GM21737 (cell line): ENCODE measurements at regions not wholly inside any gene's neighbourhood (a gene's known extent, or its start where the extent isn't known, plus 50 kb on each side); places are given as distances from the start of the nearest gene placed in this dataset.
"Not testable (repeated sequence)": the region's sequence is repeated elsewhere in the genome, so short reads cannot be mapped to it uniquely, and the experiment has no call there.

Experiments
- ATAC-seq: cut with Tn5 transposase; IDR thresholded peaks from one replicate; pipeline ENCODE4 v1.9.1; 2021; ENCODE audit warnings: mild to moderate bottlenecking, moderate library complexity; ENCODE audit not compliant: unreplicated experiment

DNA sequence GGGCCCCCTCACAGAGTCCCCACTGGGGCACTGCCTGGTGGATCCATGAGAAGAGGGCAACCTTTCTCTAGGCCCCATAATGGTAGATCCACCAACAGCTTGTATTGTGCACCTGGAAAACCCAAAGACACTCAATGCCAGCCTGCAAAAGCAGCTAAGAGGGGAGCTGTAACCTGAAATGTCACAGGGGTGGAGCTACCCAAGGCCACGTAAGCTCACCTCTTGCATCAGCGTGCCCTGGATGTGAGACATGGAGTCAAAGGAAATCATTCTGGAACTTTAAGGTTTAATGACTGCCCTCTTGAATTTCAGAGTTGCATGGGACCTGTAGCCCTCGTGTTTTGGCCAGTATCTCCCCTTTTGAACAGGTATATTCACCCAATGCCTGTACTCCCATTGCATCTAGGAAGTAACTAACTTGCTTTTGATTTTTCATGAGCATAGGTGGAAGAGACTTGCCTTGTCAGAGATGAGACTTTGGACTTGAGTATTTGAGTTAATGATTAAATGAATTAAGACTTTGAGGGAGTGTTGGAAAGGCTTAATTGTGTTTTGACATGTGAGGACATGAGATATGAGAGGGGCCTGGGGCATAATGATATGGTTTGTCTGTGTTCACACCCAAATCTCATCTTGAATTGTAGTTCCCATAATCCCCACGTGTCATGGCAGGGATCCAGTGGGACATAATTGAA, 900.9 kb upstream of the ROBO1 start:
- ATAC-seq: no peak

DNA sequence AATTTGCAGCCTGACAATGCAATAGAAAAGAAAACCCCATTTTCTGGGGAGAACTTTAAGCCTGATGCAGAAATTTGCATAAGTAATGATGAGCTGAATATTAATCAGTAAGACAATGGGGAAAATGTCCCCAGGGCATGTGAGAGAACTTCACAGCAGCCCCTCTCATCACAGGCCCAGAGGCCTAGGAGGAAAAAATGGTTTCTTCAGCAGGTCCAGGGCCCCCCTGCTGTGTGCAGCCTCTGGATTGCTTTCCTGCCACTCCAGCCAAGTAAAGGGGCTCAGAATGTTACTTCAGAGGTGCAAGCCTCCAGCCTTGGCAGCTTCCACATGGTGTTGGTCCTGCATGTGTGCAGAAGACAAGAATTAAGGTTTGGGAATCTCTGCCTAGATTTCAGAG, 900.3 kb upstream of the ROBO1 start:
- no peak for ATAC-seq

DNA sequence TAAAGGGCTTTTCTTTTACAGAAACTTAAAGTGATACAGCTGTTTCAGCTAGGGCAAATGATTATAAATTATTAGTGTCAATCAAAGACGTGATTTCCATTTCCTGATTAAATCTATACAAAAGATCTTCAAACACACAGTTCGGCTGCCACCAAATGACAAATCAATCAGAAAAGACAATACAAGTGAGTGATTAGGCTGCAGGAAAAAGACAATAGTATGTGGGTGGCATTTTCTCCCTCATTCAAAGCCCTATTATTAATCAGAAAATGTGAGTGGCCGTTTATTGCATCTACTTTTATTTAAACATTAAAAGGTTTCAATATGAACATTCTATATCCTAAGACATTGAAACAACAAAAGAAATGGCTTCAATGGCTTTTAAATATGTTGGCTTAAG, 895.6 kb upstream of the ROBO1 start:
- no peak for ATAC-seq

DNA sequence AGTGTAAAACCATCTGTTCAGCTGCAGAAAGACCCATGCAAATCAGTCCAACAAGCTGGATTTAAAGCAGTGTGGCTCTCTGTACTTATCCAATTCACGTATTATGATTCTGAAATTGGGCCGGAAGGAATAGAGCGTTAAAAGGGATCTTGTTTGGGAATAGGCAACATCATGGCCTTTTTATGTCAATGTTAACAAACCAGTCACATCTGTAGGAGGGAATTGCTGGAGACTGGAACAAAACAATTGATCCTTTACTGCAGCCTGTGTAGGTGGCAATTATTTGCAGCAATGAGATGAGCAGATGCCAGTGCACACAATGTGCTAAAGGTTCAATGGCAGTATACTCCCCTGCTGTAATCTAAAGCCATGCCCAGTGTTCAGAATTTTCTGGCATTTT, 887.4 kb upstream of the ROBO1 start:
- ATAC-seq: no peak

DNA sequence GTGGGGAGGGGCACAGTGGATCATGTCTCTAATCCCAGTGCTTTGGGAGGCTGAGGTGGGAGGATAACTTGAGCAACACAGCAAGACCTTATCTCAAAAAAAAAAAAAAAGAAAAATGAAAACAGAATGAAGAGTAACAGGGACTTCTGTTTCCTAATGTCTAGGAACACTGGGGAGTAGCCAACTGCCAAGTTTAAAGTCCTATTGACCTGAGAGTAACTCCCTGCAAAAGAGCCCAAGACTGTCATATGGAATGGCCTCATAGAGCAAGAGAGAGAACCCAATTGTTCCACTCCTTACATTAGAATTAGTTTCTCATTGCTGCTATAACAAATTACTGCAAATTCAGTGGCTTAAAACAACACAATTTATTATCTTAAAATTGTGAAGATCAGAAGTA, 881.4 kb upstream of the ROBO1 start:
- no peak for ATAC-seq

DNA sequence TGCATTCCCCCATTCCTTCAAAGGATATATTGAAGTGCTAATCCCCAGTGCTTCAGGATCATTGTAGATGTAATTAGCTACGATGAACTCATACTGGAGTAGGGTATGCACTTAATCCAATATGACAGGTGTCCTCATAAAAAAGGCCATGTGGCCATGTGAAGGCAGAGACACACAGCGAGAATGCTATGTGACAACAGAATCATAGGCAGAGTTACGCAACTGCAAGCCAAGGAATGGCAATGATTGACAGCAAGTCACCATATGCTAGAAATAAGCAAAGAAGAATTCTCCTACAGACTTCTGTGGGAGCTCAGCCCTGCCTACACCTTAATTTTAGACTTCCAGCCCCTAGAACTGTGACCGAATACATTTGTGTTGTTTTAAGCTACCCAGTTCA, 875.6 kb upstream of the ROBO1 start:
- no peak for ATAC-seq

DNA sequence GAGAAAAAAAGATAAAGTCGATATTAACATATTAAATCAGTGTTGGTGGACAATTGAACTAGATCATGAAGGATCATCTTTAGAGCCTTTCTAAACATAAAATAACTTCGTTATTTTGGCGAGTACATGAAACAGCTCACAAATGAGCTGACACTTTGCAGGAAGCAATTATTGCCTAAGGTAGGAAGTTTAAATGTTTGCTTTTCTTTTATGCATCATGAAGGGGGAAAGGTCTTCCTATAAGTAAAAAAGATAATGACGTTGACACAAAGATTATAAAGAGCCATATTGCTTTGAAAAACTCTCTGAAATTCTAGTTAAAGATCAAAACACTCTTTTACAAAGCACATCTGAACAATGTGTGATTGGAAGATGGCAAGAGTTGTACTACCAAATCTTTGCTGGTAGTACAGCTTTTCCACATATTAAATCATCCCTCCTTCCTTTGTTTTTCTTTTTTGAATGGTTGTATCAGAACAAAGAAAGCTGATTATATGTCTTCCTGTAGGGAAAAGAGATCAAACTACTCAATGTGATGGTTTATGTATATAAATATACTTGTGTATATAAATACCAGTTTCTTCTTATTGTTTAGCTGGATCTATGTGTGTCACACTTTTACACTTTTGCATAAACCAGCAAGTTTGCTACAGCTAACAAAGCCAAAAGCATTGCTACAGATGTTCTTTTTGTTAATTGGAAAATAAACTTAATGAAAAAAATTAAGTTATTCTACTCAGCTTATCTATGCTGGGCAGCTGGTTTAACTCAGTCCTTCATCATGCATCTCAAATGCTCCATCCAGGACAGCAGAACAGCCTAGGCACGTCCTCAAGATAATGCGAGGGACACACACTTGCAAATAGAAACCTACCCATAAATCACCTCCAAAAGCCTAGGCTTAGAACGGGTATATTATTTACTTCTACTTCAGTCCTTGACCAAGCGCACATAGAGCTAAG, 850.8 kb upstream of the ROBO1 start:
- no peak for ATAC-seq

DNA sequence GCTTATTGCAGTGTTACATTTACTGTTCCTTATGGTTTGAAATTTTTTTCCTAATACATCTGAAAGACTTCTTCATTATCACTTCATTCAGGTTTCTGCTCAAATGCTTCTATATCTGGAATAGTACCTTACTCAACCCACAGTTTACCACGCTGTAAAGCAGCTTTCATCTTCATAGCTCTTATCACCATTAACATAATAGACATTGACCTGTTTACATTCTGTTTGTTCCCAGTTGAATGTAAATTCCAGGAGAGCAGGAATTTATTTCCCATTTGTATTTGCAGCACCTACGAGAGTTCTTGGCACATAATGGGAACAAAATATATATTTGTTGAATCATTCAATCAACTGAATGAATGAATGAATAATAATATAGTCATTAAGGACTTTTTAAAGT, 844.6 kb upstream of the ROBO1 start:
- no peak for ATAC-seq

DNA sequence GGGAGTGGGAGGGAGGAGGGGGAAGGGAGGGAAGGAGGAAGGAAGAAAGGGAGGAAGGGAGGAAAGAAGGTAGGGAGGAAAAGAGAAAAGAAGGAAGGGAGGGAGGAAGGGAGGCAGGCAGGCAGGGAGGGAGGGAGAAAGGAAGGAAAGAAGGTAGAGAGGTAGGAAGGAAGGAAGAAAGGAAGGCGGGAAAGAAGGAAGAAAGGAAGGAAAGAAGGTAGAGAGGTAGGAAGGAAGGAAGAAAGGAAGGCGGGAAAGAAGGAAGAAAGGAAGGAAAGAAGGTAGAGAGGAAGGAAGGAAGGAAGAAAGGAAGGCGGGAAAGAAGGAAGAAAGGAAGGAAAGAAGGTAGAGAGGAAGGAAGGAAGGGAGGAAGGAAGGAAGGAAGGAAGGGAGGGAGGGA, 840.3 kb upstream of the ROBO1 start:
- not testable (repeated sequence) for ATAC-seq

DNA sequence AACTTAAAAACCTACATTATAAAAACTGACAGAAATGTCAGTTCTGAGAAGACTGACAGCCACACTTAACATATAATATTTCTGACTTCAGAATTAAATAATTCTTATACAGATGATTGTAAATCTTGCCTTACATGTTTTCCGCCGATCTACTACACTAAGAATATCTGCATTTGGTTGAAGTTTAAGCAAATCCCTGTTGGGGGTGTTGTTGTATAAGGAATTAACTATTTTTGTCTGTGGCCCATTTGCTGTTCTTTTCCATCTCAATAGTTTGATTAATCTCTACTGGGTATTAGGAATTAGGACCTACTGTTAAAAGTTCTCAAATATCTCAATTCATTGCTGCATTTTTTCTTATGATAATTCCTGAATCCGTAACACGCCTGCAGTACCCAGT, 838.3 kb upstream of the ROBO1 start:
- no peak for ATAC-seq

DNA sequence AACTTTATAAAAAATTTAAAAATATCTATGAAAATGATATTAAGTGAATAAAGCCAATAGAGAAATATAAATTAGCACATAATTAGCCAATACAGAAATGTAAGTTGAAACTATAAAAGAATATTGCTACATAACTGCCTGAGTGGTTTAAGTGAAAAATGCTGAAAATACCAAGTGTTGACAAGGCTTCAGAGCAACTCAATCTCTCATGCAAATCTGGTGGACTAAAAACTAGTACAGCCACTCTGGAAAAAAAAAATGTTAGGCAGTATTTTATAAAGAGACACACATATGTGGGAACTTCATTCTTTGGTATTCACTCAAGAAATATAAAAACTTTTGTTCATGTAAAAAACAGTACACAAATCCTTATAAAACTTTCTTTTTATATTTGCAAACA, 833.7 kb upstream of the ROBO1 start:
- ATAC-seq: no peak

DNA sequence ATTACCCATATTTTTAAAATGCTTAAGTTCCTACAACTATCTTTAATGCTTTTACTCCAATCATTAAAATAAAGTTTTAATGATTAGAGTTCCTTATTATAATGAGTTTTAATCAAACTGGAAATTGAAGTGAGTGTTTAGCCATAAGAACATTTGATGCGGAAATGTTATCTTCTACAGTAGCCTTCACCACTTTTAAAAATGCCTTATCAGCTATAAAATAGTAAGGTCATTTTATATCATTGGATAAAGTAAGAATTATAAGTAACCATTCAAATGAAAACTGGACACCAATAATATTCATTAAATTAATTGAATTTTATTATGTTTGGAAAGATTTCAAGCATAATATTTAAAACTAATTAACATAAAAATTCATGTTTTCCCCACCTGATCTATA, 825.0 kb upstream of the ROBO1 start:
- no peak for ATAC-seq

DNA sequence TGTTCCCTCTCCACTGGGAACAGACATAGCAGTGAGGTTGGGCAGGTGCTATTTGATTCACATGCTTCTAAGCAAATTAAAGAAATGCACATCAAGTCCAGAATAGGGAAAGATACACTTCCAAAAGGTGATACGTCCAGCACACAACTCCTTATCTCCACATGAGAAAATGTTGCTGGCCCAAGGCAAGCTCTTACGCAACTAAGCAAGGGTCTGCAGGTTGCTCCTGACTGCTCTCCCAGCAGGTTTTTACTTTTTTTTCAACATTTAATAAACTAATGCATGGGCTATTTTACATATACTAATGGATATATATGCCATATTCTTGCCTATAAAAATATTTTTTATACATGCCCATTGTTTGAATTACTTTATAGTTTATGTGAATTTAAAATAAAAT, 818.5 kb upstream of the ROBO1 start:
- no peak for ATAC-seq

DNA sequence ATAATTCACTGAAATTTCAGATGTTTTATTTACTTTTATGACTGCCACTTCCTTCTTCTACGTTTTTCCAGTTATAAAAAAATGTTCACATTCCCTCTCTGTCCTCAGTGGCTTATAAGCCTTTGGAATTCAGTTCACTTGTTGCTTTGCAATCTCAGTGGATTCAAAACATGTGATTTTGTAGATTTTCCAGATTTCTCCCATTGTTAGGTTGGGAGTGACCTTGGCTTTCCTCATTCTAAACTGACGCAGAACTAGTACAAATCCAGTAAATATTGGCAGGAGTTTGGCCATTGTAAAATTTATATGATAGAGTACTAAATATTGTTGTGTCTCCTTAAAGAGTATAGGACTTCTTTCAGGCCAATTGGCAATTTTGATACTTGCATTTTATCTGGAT, 812.3 kb upstream of the ROBO1 start:
- ATAC-seq: no peak

DNA sequence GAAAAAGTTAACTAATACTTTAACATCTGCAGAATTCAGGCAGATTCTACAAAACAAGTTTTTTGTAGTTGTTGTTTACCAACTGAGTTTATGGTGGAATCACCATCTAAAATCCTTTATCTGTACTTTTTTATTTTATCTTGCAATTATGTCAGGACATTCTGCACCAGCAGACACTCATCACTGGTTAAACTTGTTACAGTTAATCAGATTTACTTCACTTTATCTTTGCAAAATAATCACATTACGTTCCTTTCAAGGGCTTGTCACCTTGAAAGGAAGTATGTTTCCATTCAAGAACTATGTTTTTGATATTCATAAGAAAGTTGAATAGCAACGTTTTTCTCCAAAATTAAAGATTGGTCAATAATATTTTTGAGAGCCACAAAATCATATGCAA, 796.6 kb upstream of the ROBO1 start:
- ATAC-seq: no peak

DNA sequence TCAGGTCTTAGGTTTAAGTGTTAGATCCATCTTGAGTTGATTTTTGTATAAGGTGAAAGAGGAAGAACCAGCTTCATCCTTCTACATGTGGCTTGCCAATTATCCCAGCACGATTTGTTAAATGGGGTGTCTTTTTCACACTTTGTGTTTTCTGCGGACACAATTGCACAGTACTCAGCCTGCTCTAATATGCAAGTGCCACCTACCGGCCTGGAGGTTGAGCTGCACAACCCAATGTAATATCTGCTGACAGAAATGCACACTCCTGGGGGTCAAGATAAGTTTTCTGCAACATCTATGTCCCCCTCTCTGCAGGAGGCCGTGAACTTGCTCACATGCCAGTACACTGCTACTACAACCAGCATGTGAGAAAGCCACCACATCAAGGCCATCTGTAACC, 791.9 kb upstream of the ROBO1 start:
- no peak for ATAC-seq

DNA sequence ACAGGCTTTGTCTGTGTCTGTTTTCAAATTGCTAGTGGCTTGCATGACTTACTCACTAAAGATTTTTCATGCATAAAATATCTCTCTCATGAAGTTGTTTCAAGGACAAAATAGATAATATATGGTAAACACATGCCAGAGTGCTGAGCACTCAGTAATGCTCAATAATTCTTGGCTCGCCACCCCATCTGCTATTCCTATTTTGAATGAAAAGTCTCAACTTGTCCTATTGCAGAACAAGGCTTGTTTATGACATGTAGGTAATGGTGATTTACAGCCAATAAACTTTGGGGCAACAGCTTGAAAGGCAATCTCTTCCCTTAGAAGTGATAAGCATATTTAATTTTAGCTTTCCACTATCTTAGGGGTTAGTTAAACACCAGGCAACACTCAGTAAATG, 789.0 kb upstream of the ROBO1 start:
- ATAC-seq: no peak

DNA sequence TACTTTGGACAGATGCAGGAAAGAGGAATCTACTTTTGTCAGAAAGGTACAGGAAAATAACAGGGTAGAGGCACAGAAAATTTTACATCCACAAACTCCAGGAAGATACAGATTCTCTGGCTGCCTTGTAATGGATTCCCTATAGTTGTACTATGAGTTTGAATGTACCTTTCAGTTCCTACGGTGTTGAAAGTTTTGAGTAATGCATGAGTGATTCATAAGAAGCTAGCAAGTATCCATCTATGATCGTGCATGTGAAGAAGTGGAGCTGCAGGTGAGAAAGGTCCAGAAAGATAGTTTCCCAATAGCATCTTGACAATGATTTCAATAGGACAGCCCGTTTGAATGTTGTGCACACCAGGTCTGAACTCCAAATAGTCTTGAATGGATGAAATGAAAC, 786.5 kb upstream of the ROBO1 start:
- no peak for ATAC-seq

DNA sequence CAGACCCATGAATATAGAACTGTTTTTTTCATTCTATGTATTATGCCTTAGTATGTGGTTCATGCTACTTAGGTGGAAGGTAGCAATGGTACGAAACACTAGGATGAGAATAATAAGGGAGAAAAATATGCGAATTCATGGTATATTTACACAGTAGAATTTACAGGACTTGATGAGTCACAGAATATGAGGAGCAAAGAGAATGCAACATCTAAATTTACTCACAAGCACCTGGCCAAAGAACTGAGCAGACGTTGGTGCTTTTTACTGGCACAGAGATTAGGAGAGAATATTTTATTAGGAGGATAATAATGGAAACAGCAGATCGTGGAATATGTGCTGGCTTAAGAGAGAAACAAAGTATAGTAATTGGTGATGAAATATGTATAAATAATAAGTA, 785.4 kb upstream of the ROBO1 start:
- ATAC-seq: no peak

DNA sequence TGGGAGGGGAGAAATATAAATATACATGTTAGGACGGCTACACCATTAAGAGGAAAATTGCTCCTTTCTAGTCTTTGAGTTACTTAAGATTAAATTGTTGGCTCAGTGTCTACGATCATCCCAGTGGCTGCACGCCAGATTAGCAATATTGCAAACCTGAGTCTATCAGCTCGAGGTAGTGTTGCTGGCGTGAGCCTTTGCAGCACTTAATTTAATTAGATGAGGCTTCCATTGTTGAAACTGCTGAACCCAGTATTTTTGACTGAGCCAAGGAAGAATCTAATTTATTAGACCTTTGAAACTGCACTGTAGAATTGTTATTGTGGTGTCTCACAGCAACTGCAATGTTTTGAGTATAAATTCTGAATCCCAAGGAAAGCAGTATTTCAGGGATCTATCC, 782.4 kb upstream of the ROBO1 start:
- no peak for ATAC-seq

DNA sequence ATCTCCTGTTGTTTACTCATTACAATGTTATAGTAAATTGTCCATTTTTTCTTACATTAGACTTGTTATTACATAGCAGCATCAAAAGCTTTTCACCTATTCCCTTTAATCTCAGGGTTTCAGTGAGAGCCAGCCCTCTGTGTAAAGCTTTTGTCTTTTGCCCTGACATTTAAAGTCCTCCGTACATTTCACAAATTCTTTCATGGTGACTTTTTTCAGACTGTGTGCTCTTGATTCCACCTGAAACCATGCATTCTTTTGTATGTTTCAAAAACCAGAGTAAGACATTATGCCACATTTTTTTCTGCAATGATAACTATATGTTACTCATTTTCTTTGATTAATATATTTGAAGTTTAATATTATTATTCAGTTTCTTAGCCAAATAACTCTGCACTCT, 781.4 kb upstream of the ROBO1 start:
- no peak for ATAC-seq

DNA sequence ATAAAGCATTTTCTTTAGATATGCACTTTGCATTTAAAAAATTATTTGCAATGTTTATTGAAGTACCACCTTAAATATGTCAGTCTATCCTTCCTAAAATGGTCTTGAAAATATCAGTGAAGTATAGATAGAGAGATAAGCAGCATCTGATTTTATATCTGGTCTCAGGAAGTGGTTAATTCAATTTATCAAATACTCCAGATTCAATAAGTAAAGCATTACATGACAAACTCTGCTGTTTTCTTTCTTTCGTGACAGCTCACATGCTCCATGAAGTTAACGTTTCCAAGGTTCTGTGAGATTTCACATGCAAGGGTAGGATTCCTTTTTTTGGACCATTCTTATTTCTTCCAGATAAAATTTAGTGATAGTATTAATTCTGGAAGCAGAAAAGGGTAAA, 775.4 kb upstream of the ROBO1 start:
- ATAC-seq: no peak
